ENCODE measurements at regions not wholly inside any gene's neighbourhood (a gene's known extent, or its start where the extent isn't known, plus 50 kb on each side); places are given as distances from the start of the nearest gene placed in this dataset.

DNA sequence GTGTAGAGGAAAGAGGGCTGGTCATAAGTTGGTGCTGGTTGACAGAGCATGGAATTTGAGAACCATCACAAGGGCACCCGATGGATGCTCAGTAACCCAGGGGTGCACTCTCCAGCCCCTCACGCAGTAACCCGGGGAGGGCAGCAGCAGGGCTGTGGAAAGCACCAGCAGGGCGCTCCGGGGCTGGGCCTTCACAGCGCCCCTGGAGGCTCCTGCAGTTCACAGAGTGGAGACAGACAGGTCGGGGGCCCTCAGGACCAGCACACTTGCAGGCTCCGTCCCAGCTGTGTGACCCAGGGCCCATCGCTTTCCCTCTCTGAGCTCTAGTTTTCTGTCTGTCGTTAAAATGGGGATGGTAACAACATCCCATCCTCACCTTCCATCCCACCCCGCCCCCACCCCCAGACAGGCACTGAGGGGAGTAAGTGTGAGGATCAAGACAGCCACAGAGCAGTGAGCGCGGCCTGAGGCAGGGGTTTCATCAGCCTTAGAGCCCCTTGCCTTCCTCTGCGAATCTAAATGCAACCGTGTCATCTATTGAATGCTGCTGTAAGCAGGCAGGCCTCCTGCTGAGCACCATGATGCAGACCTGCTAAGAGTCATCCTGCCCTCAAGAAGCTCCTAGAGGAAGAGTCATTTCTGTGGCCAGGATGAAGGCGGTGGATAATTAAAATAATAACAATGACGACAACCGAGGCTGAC lies 90.2 kb upstream of the LINGO1 start:
- H3K4me1 ChIP-seq (ENCODE audit: control insufficient read depth, extremely low read depth, insufficient read depth, low read length), result no peaks in the 10 kb centered on the region
- TF ChIP-seq EZH2 (IDR thresholded peaks at IDR 0.05; ENCODE audit: low read length, missing control alignments), result no peak
- TF ChIP-seq, protein P1, sequence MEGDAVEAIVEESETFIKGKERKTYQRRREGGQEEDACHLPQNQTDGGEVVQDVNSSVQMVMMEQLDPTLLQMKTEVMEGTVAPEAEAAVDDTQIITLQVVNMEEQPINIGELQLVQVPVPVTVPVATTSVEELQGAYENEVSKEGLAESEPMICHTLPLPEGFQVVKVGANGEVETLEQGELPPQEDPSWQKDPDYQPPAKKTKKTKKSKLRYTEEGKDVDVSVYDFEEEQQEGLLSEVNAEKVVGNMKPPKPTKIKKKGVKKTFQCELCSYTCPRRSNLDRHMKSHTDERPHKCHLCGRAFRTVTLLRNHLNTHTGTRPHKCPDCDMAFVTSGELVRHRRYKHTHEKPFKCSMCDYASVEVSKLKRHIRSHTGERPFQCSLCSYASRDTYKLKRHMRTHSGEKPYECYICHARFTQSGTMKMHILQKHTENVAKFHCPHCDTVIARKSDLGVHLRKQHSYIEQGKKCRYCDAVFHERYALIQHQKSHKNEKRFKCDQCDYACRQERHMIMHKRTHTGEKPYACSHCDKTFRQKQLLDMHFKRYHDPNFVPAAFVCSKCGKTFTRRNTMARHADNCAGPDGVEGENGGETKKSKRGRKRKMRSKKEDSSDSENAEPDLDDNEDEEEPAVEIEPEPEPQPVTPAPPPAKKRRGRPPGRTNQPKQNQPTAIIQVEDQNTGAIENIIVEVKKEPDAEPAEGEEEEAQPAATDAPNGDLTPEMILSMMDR (conservative IDR thresholded peaks at IDR 0.05 in 1 of 2, IDR thresholded peaks at IDR 0.05 in 1 of 2; ENCODE audit: low read depth in 1 of 2, low read length in 2 of 2), result no peak
- H3K36me3 ChIP-seq (ENCODE audit: control insufficient read depth, insufficient read depth, low read length), result no peaks in the 10 kb centered on the region
- no peaks in the 10 kb centered on the region for H4K20me1 ChIP-seq (ENCODE audit: control insufficient read depth, extremely low read depth, insufficient read depth, low read length)
- H2AFZ ChIP-seq (ENCODE audit: low read length), result no peak overlapping the region
- no peak overlapping the region for H3K4me2 ChIP-seq (ENCODE audit: extremely low read depth, insufficient read depth, low read length)
- H3K79me2 ChIP-seq (ENCODE audit: control insufficient read depth, insufficient read depth, low read length), result no peaks in the 10 kb centered on the region
- no peak overlapping the region for H3K27ac ChIP-seq (ENCODE audit: insufficient read depth, low read length)
- H3K27me3 ChIP-seq (ENCODE audit: control insufficient read depth, insufficient read depth, low read length), result no peaks in the 10 kb centered on the region
- no peak overlapping the region for H3K9ac ChIP-seq (ENCODE audit: insufficient read depth, low read length)
- H3K9me3 ChIP-seq (ENCODE audit: control insufficient read depth, insufficient read depth, low read depth, low read length), result no peaks in the 10 kb centered on the region
- no peak overlapping the region for H3K4me3 ChIP-seq (replicated peaks in 1 of 4; ENCODE audit: control extremely low read depth in 1 of 4, insufficient read depth in 1 of 4, low read depth in 3 of 4, low read length in 4 of 4)
- DNase-seq (ENCODE audit: low read depth in 2 of 2), result no peak

GRCh38 chr15:77721963-77722362 lies 89.3 kb upstream of the LINGO1 start:
- Histone ChIP-seq H3K4me2 (ENCODE audit: extremely low read depth, insufficient read depth, low read length) (no peak overlapping the region), H3K27me3 (ENCODE audit: control insufficient read depth, insufficient read depth, low read length) (no peaks in the 10 kb centered on the region), H3K9me3 (ENCODE audit: control insufficient read depth, insufficient read depth, low read depth, low read length) (no peaks in the 10 kb centered on the region), H3K36me3 (ENCODE audit: control insufficient read depth, insufficient read depth, low read length) (no peaks in the 10 kb centered on the region), H3K9ac (ENCODE audit: insufficient read depth, low read length) (no peak overlapping the region), H4K20me1 (ENCODE audit: control insufficient read depth, extremely low read depth, insufficient read depth, low read length) (no peaks in the 10 kb centered on the region), H3K27ac (ENCODE audit: insufficient read depth, low read length) (no peak overlapping the region), H2AFZ (ENCODE audit: low read length) (no peak overlapping the region), H3K79me2 (ENCODE audit: control insufficient read depth, insufficient read depth, low read length) (no peaks in the 10 kb centered on the region), H3K4me1 (ENCODE audit: control insufficient read depth, extremely low read depth, insufficient read depth, low read length) (no peaks in the 10 kb centered on the region), H3K4me3 (replicated peaks in 1 of 4; ENCODE audit: control extremely low read depth in 1 of 4, insufficient read depth in 1 of 4, low read depth in 3 of 4, low read length in 4 of 4) (no peak overlapping the region)
- DNase-seq (ENCODE audit: low read depth in 2 of 2), result no peak
- TF ChIP-seq, protein P1 (conservative IDR thresholded peaks at IDR 0.05 in 1 of 2, IDR thresholded peaks at IDR 0.05 in 1 of 2; ENCODE audit: low read depth in 1 of 2, low read length in 2 of 2), result no peak
- no peak for TF ChIP-seq EZH2 (IDR thresholded peaks at IDR 0.05; ENCODE audit: low read length, missing control alignments)

- no peak overlapping the region for H2AFZ ChIP-seq (ENCODE audit: low read length)
- no peaks in the 10 kb centered on the region for H3K36me3 ChIP-seq (ENCODE audit: control insufficient read depth, insufficient read depth, low read length)
- H3K9me3 ChIP-seq (ENCODE audit: control insufficient read depth, insufficient read depth, low read depth, low read length), result no peaks in the 10 kb centered on the region
- no peaks in the 10 kb centered on the region for H3K79me2 ChIP-seq (ENCODE audit: control insufficient read depth, insufficient read depth, low read length)
- H3K4me3 ChIP-seq (replicated peaks in 1 of 4; ENCODE audit: control extremely low read depth in 1 of 4, insufficient read depth in 1 of 4, low read depth in 3 of 4, low read length in 4 of 4), result no peak overlapping the region
- TF ChIP-seq EZH2 (IDR thresholded peaks at IDR 0.05; ENCODE audit: low read length, missing control alignments), result no peak
- TF ChIP-seq, protein P1 (conservative IDR thresholded peaks at IDR 0.05 in 1 of 2, IDR thresholded peaks at IDR 0.05 in 1 of 2; ENCODE audit: low read depth in 1 of 2, low read length in 2 of 2), result no peak
- no peaks in the 10 kb centered on the region for H3K4me1 ChIP-seq (ENCODE audit: control insufficient read depth, extremely low read depth, insufficient read depth, low read length)
- no peak overlapping the region for H3K9ac ChIP-seq (ENCODE audit: insufficient read depth, low read length)
- no peaks in the 10 kb centered on the region for H3K27me3 ChIP-seq (ENCODE audit: control insufficient read depth, insufficient read depth, low read length)
- DNase-seq (ENCODE audit: low read depth in 2 of 2), result no peak
- H3K27ac ChIP-seq (ENCODE audit: insufficient read depth, low read length), result no peak overlapping the region
- no peak overlapping the region for H3K4me2 ChIP-seq (ENCODE audit: extremely low read depth, insufficient read depth, low read length)
- no peaks in the 10 kb centered on the region for H4K20me1 ChIP-seq (ENCODE audit: control insufficient read depth, extremely low read depth, insufficient read depth, low read length)
Observed at GRCh38 chr15:77720655-77721054, 87.9 kb upstream of the LINGO1 start.
